OCI-LY1 (cell line): ENCODE measurements at regions not wholly inside any gene's neighbourhood (a gene's known extent, or its start where the extent isn't known, plus 50 kb on each side); places are given as distances from the start of the nearest gene placed in this dataset.

ENCODE experiments used
- H2AFZ ChIP-seq: fragments of 200-600 bp; sonication (generic), shearing (Covaris generic); 2 replicates; pipeline ENCODE4 v1.6.0; 2014; ENCODE audit warnings: antibody characterized with exemption, mild to moderate bottlenecking, low read length
- H3F3A ChIP-seq: fragments of 200-600 bp; sonication (generic), shearing (Covaris generic); 2 replicates; pipeline ENCODE4 v1.6.0; 2014; ENCODE audit warnings: mild to moderate bottlenecking, antibody characterized with exemption, low read length, moderate library complexity; ENCODE audit not compliant: insufficient read depth
- H3K27ac ChIP-seq: fragments of 200-600 bp; sonication (generic); 2 replicates; pipeline ENCODE4 v1.5.1; 2014; ENCODE audit warnings: low read length, mixed run types, mild to moderate bottlenecking, low read depth; ENCODE audit not compliant: poor library complexity, severe bottlenecking
- H3K27me3 ChIP-seq: fragments of 200-600 bp; sonication (generic); 2 replicates; pipeline ENCODE4 v1.6.0; 2014; ENCODE audit warnings: antibody characterized with exemption, mild to moderate bottlenecking, low read length, moderate library complexity; ENCODE audit not compliant: insufficient read depth
- H3K36me3 ChIP-seq: fragments of 200-600 bp; sonication (generic); 2 replicates; pipeline ENCODE4 v1.6.1; 2014; ENCODE audit warnings: mild to moderate bottlenecking, antibody characterized with exemption, low read length, moderate library complexity, mixed read lengths; ENCODE audit not compliant: insufficient read depth
- H3K4me1 ChIP-seq: fragments of 200-600 bp; sonication (generic); 2 replicates; pipeline ENCODE4 v1.5.1; 2014; ENCODE audit warnings: mild to moderate bottlenecking, low read length, moderate library complexity; ENCODE audit not compliant: insufficient read depth, severe bottlenecking
- H3K4me2 ChIP-seq: fragments of 200-600 bp; sonication (generic), shearing (Covaris generic); 2 replicates; pipeline ENCODE4 v1.6.1; 2014; ENCODE audit warnings: low read length
- H3K4me3 ChIP-seq: fragments of 200-600 bp; sonication (generic); 2 replicates; pipeline ENCODE4 v1.5.1; 2014; ENCODE audit warnings: low read length, low read depth, mild to moderate bottlenecking, mixed read lengths; ENCODE audit not compliant: poor library complexity, severe bottlenecking
- H3K79me2 ChIP-seq: fragments of 200-600 bp; shearing (Covaris generic); 2 replicates; pipeline ENCODE4 v1.6.1; 2016; ENCODE audit warnings: mixed run types, low read length, mixed read lengths; ENCODE audit not compliant: insufficient read depth
- H3K9ac ChIP-seq: fragments of 200-600 bp; sonication (generic), shearing (Covaris generic); 2 replicates; pipeline ENCODE4 v1.6.1; 2014; ENCODE audit warnings: mild to moderate bottlenecking, low read length, mixed read lengths
- H3K9me2 ChIP-seq: fragments of 200-600 bp; sonication (generic), shearing (Covaris generic); 2 replicates; pipeline ENCODE4 v1.6.1; 2014; ENCODE audit warnings: low read depth, mild to moderate bottlenecking, low read length, mixed read lengths
- H3K9me3 ChIP-seq: fragments of 200-600 bp; shearing (Covaris generic); 2 replicates; pipeline ENCODE4 v1.6.1; 2014; ENCODE audit warnings: low read length, mixed read lengths
- H4K20me1 ChIP-seq: fragments of 200-600 bp; sonication (generic), shearing (Covaris generic); 2 replicates; pipeline ENCODE4 v1.6.0; 2016; ENCODE audit warnings: mild to moderate bottlenecking, low read length; ENCODE audit not compliant: insufficient read depth
- EZH2 ChIP-seq: fragments of 200-600 bp; sonication (generic), shearing (Covaris generic); IDR thresholded peaks from 2 replicates; pipeline ENCODE4 v1.8.0; 2017; ENCODE audit warnings: borderline replicate concordance, mixed run types, mild to moderate bottlenecking, antibody characterized with exemption, low read length, moderate library complexity, mixed read lengths
- TF ChIP-seq, protein P1 (sequence below): fragments of 200-600 bp; sonication (generic), shearing (Covaris generic); IDR thresholded peaks from 2 replicates; pipeline ENCODE4 v1.5.1; 2017; ENCODE audit warnings: mild to moderate bottlenecking, antibody characterized with exemption, low read length, moderate library complexity, mixed read lengths

DNA sequence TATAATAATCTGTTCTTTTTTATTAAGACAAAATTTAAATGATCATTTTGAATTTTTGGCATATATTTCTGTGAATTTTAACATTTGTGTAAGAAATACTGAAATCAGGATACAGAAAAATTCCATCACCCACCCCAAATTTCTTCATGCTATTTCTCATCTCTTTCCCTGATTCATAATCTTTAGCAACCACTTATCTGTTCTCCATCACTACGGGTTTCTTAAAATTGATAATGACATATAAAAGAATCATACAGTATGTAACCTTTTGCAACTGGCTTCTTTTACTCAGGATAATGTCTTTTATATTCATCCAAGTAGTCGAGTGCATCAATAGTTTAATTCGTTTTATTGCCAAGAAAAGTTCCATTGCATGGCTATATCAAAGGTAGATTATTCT is 1627.0 kb downstream of the PCDH9 start:
- H3K4me1 ChIP-seq = peaks cover 5% of the 10 kb centered on the region
- H3K27me3 ChIP-seq = no peaks in the 10 kb centered on the region
- TF ChIP-seq, protein P1, sequence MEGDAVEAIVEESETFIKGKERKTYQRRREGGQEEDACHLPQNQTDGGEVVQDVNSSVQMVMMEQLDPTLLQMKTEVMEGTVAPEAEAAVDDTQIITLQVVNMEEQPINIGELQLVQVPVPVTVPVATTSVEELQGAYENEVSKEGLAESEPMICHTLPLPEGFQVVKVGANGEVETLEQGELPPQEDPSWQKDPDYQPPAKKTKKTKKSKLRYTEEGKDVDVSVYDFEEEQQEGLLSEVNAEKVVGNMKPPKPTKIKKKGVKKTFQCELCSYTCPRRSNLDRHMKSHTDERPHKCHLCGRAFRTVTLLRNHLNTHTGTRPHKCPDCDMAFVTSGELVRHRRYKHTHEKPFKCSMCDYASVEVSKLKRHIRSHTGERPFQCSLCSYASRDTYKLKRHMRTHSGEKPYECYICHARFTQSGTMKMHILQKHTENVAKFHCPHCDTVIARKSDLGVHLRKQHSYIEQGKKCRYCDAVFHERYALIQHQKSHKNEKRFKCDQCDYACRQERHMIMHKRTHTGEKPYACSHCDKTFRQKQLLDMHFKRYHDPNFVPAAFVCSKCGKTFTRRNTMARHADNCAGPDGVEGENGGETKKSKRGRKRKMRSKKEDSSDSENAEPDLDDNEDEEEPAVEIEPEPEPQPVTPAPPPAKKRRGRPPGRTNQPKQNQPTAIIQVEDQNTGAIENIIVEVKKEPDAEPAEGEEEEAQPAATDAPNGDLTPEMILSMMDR = no peak
- TF ChIP-seq EZH2 = no peak
- no peak overlapping the region for H3K4me2 ChIP-seq
- no peak overlapping the region for H3K9ac ChIP-seq
- peaks cover 30% of the 10 kb centered on the region for H3K9me3 ChIP-seq
- no peaks in the 10 kb centered on the region for H3K9me2 ChIP-seq
- H2AFZ ChIP-seq = no peak overlapping the region
- H4K20me1 ChIP-seq = no peaks in the 10 kb centered on the region
- H3K36me3 ChIP-seq = 0 out of 2 replicates have a peak, but pooled peaks cover 3% of the 10 kb centered on the region
- H3K79me2 ChIP-seq = no peaks in the 10 kb centered on the region
- H3F3A ChIP-seq = no peaks in the 10 kb centered on the region
- H3K4me3 ChIP-seq = no peak overlapping the region
- H3K27ac ChIP-seq = no peak overlapping the region

DNA sequence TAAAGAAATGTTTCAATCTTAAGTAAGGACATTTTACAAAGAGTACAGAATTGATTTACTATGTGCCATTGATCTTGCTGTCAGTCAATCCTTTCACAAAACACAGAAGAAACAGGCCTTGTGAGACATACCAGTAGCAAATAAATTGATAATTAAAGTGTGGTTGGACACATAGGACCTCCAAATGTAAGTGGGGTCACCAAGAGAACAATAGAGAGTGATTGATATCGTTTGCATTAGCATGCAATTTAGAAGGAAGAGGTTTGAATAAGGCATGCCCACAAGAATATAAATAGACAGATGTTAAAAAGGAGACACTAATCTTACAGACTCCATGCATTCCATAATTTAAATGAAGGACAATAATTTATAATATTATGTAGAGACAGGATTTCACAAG is 1628.3 kb downstream of the PCDH9 start:
- H3K36me3 ChIP-seq = 0 out of 2 replicates have a peak, but pooled peaks cover 3% of the 10 kb centered on the region
- H3K4me3 ChIP-seq = no peak overlapping the region
- peaks cover 5% of the 10 kb centered on the region for H3K4me1 ChIP-seq
- TF ChIP-seq EZH2 = no peak
- TF ChIP-seq, protein P1 = no peak
- no peak overlapping the region; the same call in 1 of the 2 replicates for H2AFZ ChIP-seq
- H3K79me2 ChIP-seq = no peaks in the 10 kb centered on the region
- H3F3A ChIP-seq = no peaks in the 10 kb centered on the region
- no peaks in the 10 kb centered on the region for H4K20me1 ChIP-seq
- no peak overlapping the region for H3K27ac ChIP-seq
- no peaks in the 10 kb centered on the region for H3K9me2 ChIP-seq
- no peak overlapping the region for H3K4me2 ChIP-seq
- H3K9me3 ChIP-seq = peaks cover 26% of the 10 kb centered on the region
- H3K27me3 ChIP-seq = no peaks in the 10 kb centered on the region
- no peak overlapping the region for H3K9ac ChIP-seq

DNA sequence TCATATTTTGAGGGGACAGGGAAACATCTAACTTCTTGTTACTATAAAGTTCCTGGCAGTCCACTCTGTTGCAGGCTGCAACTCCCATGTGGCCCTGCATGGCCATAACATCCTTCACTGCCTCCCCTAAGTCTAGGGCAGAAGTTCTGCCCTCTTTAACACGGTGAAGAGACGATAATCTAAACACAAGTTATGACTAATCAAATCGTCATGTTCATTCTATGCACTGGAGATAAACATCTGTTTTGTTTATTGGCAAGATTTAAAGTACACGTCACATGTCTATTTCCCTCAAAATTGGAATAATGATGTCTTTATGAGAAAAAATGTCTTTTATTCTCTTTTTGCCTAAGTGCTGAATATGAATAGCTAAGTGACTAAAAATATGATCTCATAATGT is 1629.4 kb downstream of the PCDH9 start:
- Histone ChIP-seq H3K27ac (no peak overlapping the region), H4K20me1 (no peaks in the 10 kb centered on the region), H3K36me3 (0 out of 2 replicates have a peak, but pooled peaks cover 3% of the 10 kb centered on the region), H3K9me2 (no peaks in the 10 kb centered on the region), H3K27me3 (no peaks in the 10 kb centered on the region), H3K4me3 (no peak overlapping the region), H3K9me3 (peaks cover 22% of the 10 kb centered on the region), H3K79me2 (no peaks in the 10 kb centered on the region), H3K4me2 (no peak overlapping the region), H3F3A (no peaks in the 10 kb centered on the region), H3K9ac (no peak overlapping the region), H3K4me1 (peaks cover 5% of the 10 kb centered on the region), H2AFZ (peak overlapping the region; percentile 98)
- no peak for TF ChIP-seq EZH2
- TF ChIP-seq, protein P1 = no peak
